HG02981 (cell line): ENCODE measurements at regions not wholly inside any gene's neighbourhood (a gene's known extent, or its start where the extent isn't known, plus 50 kb on each side); places are given as distances from the start of the nearest gene placed in this dataset.
A peak's percentile ranks its signal among the peaks of the same experiment; 100 is the strongest.
"Not testable (repeated sequence)": the region's sequence is repeated elsewhere in the genome, so short reads cannot be mapped to it uniquely, and the experiment has no call there.

Source experiments
- ATAC-seq: cut with Tn5 transposase; IDR thresholded peaks from one replicate; pipeline ENCODE4 v1.9.1; 2021; ENCODE audit warnings: mild to moderate bottlenecking, moderate library complexity; ENCODE audit not compliant: unreplicated experiment

- no peak for ATAC-seq
Measured at GRCh38 chr2:195471163-195471562, 185.9 kb upstream of the SLC39A10 start.

GRCh38 chr2:195470622-195471021 lies 186.4 kb upstream of the SLC39A10 start:
- ATAC-seq, result no peak

GRCh38 chr2:195468771-195469170 lies 188.3 kb upstream of the SLC39A10 start:
- peak; percentile 78 for ATAC-seq

GRCh38 chr2:195466427-195466826 lies 190.6 kb upstream of the SLC39A10 start:
- ATAC-seq, result no peak

- ATAC-seq, result no peak
Measured at GRCh38 chr2:195461010-195461409, 196.0 kb upstream of the SLC39A10 start.

- no peak for ATAC-seq
Measured at GRCh38 chr2:195458936-195459335, 198.1 kb upstream of the SLC39A10 start.

- no peak for ATAC-seq
Measured at GRCh38 chr2:195457873-195458272, 199.2 kb upstream of the SLC39A10 start.

- ATAC-seq, result no peak
Measured at GRCh38 chr2:195456771-195457170, 200.3 kb upstream of the SLC39A10 start.

- no peak for ATAC-seq
Measured at GRCh38 chr2:195451160-195451559, 205.9 kb upstream of the SLC39A10 start.

- ATAC-seq, result no peak
Measured at GRCh38 chr2:195450552-195451113, 206.4 kb upstream of the SLC39A10 start.

- no peak for ATAC-seq
Measured at GRCh38 chr2:195447323-195447975, 209.6 kb upstream of the SLC39A10 start.

- ATAC-seq, result no peak
Measured at GRCh38 chr2:195445639-195446038, 211.4 kb upstream of the SLC39A10 start.

GRCh38 chr2:195443926-195444325 lies 213.1 kb upstream of the SLC39A10 start:
- no peak for ATAC-seq

GRCh38 chr2:195442458-195443175 lies 214.4 kb upstream of the SLC39A10 start:
- ATAC-seq, result no peak

- ATAC-seq, result no peak
Measured at GRCh38 chr2:195438692-195439091, 218.3 kb upstream of the SLC39A10 start.

GRCh38 chr2:195437521-195437920 lies 219.5 kb upstream of the SLC39A10 start:
- no peak for ATAC-seq

- no peak for ATAC-seq
Measured at GRCh38 chr2:195434346-195434745, 222.7 kb upstream of the SLC39A10 start.

- ATAC-seq, result not testable (repeated sequence)
Measured at GRCh38 chr2:195433729-195434128, 223.3 kb upstream of the SLC39A10 start.

- ATAC-seq, result no peak
Measured at GRCh38 chr2:195428673-195429072, 228.4 kb upstream of the SLC39A10 start.

- no peak for ATAC-seq
Measured at GRCh38 chr2:195425328-195425727, 231.7 kb upstream of the SLC39A10 start.

GRCh38 chr2:195419033-195419432 lies 238.0 kb upstream of the SLC39A10 start:
- ATAC-seq, result no peak

- ATAC-seq, result no peak
Measured at GRCh38 chr2:195414537-195415100, 242.4 kb upstream of the SLC39A10 start.
